ENCODE measurements at regions not wholly inside any gene's neighbourhood (a gene's known extent, or its start where the extent isn't known, plus 50 kb on each side); places are given as distances from the start of the nearest gene placed in this dataset.

- Histone ChIP-seq H2AFZ (ENCODE audit: low read length) (no peak overlapping the region), H3K36me3 (ENCODE audit: insufficient read depth, low read length) (no peaks in the 10 kb centered on the region), H3K79me2 (ENCODE audit: insufficient read depth, low read length) (no peaks in the 10 kb centered on the region), H3K9me2 (replicated peaks; ENCODE audit: low read depth, low read length) (no peaks in the 10 kb centered on the region), H3K4me3 (ENCODE audit: low read length, poor library complexity, severe bottlenecking) (no peak overlapping the region), H3K27me3 (ENCODE audit: insufficient read depth, low read length, poor library complexity, severe bottlenecking) (no peaks in the 10 kb centered on the region), H4K20me1 (ENCODE audit: insufficient read depth, low read length, poor library complexity, severe bottlenecking) (no peaks in the 10 kb centered on the region), H3F3A (ENCODE audit: low read depth) (no peaks in the 10 kb centered on the region), H3K4me1 (ENCODE audit: insufficient read depth, low read length, poor library complexity, severe bottlenecking) (no peaks in the 10 kb centered on the region), H3K4me2 (ENCODE audit: low read depth, low read length, poor library complexity, severe bottlenecking) (no peak overlapping the region), H3K9ac (ENCODE audit: low read depth, low read length, poor library complexity, severe bottlenecking) (no peak overlapping the region), H3K9me3 (ENCODE audit: insufficient read depth, low read depth, low read length) (no peaks in the 10 kb centered on the region)
- TF ChIP-seq CTCF (conservative IDR thresholded peaks at IDR 0.05; ENCODE audit: low read length) (no peak), EZH2phosphoT487 (IDR thresholded peaks at IDR 0.05; ENCODE audit: borderline replicate concordance) (no peak)
These were observed 200.5 kb upstream of the LRTM1 start for GRCh38 chr3:55128225-55128823.

GRCh38 chr3:55127565-55127964 lies 199.7 kb upstream of the LRTM1 start:
- Histone ChIP-seq H3K4me1 (ENCODE audit: insufficient read depth, low read length, poor library complexity, severe bottlenecking) (no peaks in the 10 kb centered on the region), H3K9me2 (replicated peaks; ENCODE audit: low read depth, low read length) (no peaks in the 10 kb centered on the region), H3K4me2 (ENCODE audit: low read depth, low read length, poor library complexity, severe bottlenecking) (no peak overlapping the region), H4K20me1 (ENCODE audit: insufficient read depth, low read length, poor library complexity, severe bottlenecking) (no peaks in the 10 kb centered on the region), H3F3A (ENCODE audit: low read depth) (no peaks in the 10 kb centered on the region), H3K79me2 (ENCODE audit: insufficient read depth, low read length) (no peaks in the 10 kb centered on the region), H3K27me3 (ENCODE audit: insufficient read depth, low read length, poor library complexity, severe bottlenecking) (no peaks in the 10 kb centered on the region), H3K4me3 (ENCODE audit: low read length, poor library complexity, severe bottlenecking) (no peak overlapping the region), H2AFZ (ENCODE audit: low read length) (no peak overlapping the region), H3K36me3 (ENCODE audit: insufficient read depth, low read length) (no peaks in the 10 kb centered on the region), H3K9me3 (ENCODE audit: insufficient read depth, low read depth, low read length) (no peaks in the 10 kb centered on the region), H3K9ac (ENCODE audit: low read depth, low read length, poor library complexity, severe bottlenecking) (no peak overlapping the region)
- TF ChIP-seq CTCF (conservative IDR thresholded peaks at IDR 0.05; ENCODE audit: low read length) (no peak), EZH2phosphoT487 (IDR thresholded peaks at IDR 0.05; ENCODE audit: borderline replicate concordance) (no peak)

GRCh38 chr3:55124371-55124770 lies 196.5 kb upstream of the LRTM1 start:
- H2AFZ ChIP-seq (ENCODE audit: low read length), result no peak overlapping the region

More at GRCh38 chr3:55124371-55124770, 196.5 kb upstream of the LRTM1 start:
- H3K36me3 ChIP-seq (ENCODE audit: insufficient read depth, low read length), result no peaks in the 10 kb centered on the region
- no peaks in the 10 kb centered on the region for H3K4me1 ChIP-seq (ENCODE audit: insufficient read depth, low read length, poor library complexity, severe bottlenecking)
- H3K9me3 ChIP-seq (ENCODE audit: insufficient read depth, low read depth, low read length), result no peaks in the 10 kb centered on the region
- no peaks in the 10 kb centered on the region for H4K20me1 ChIP-seq (ENCODE audit: insufficient read depth, low read length, poor library complexity, severe bottlenecking)
- H3K9ac ChIP-seq (ENCODE audit: low read depth, low read length, poor library complexity, severe bottlenecking), result no peak overlapping the region
- TF ChIP-seq EZH2phosphoT487 (IDR thresholded peaks at IDR 0.05; ENCODE audit: borderline replicate concordance) (no peak), CTCF (conservative IDR thresholded peaks at IDR 0.05; ENCODE audit: low read length) (no peak)
- H3K79me2 ChIP-seq (ENCODE audit: insufficient read depth, low read length), result no peaks in the 10 kb centered on the region
- no peaks in the 10 kb centered on the region for H3K9me2 ChIP-seq (replicated peaks; ENCODE audit: low read depth, low read length)
- no peaks in the 10 kb centered on the region for H3K27me3 ChIP-seq (ENCODE audit: insufficient read depth, low read length, poor library complexity, severe bottlenecking)
- H3K4me3 ChIP-seq (ENCODE audit: low read length, poor library complexity, severe bottlenecking), result no peak overlapping the region
- no peaks in the 10 kb centered on the region for H3F3A ChIP-seq (ENCODE audit: low read depth)
- no peak overlapping the region for H3K4me2 ChIP-seq (ENCODE audit: low read depth, low read length, poor library complexity, severe bottlenecking)

Data from Loucy (cell line).